ENCODE measurements at regions not wholly inside any gene's neighbourhood (a gene's known extent, or its start where the extent isn't known, plus 50 kb on each side); places are given as distances from the start of the nearest gene placed in this dataset.

DNA sequence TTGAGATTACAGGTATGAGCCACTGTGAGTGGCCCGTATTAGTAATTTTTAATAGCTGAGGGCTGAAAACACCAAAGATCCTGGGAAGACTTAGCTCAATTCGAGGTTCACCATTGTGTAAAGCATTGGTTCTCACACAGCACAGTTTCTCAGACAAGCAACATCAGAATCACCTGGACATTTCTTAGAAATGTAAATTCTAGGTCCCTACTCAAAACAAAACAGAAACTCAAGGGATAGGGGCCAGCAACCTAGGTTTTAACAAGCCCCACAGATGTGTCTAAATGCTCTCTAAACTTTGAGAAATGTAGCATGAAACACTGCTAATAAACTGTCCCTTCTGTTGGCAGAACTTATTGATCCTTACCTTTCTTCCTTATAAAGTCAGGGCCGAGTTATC is 681.2 kb downstream of the RNF144A start:
- Histone ChIP-seq H3K36me3 (ENCODE audit: insufficient read depth, low read length, poor library complexity, severe bottlenecking) (no peaks in the 10 kb centered on the region), H3K4me1 (ENCODE audit: insufficient read depth, low read length, poor library complexity, severe bottlenecking) (no peaks in the 10 kb centered on the region), H3K27ac (ENCODE audit: low read depth, low read length, poor library complexity, severe bottlenecking) (no peak overlapping the region), H3K9me3 (ENCODE audit: low read depth, low read length, poor library complexity, severe bottlenecking) (peaks cover 7% of the 10 kb centered on the region), H3K27me3 (replicated peaks; ENCODE audit: insufficient read depth, low read depth, low read length, poor library complexity) (no peaks in the 10 kb centered on the region), H3K4me3 (ENCODE audit: low read depth, low read length, poor library complexity, severe bottlenecking) (no peak overlapping the region)
- intact Hi-C loops (cut with micrococcal nuclease; ENCODE audit: unreplicated experiment), result no loop called here
- TF ChIP-seq, protein P1, sequence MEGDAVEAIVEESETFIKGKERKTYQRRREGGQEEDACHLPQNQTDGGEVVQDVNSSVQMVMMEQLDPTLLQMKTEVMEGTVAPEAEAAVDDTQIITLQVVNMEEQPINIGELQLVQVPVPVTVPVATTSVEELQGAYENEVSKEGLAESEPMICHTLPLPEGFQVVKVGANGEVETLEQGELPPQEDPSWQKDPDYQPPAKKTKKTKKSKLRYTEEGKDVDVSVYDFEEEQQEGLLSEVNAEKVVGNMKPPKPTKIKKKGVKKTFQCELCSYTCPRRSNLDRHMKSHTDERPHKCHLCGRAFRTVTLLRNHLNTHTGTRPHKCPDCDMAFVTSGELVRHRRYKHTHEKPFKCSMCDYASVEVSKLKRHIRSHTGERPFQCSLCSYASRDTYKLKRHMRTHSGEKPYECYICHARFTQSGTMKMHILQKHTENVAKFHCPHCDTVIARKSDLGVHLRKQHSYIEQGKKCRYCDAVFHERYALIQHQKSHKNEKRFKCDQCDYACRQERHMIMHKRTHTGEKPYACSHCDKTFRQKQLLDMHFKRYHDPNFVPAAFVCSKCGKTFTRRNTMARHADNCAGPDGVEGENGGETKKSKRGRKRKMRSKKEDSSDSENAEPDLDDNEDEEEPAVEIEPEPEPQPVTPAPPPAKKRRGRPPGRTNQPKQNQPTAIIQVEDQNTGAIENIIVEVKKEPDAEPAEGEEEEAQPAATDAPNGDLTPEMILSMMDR (conservative IDR thresholded peaks at IDR 0.05; ENCODE audit: low read depth, low read length), result no peak
- no peak for TF ChIP-seq EZH2 (IDR thresholded peaks at IDR 0.05; ENCODE audit: borderline replicate concordance, low read depth, low read length, poor library complexity, severe bottlenecking)
- ChIA-PET CTCF (no interaction called here), POLR2A (ENCODE audit: low non-redundant PET) (interaction anchor here (0.6 kb wide), 1 partner anchor 1330 kb away, joined by 3 read pairs; no protein-coding TSS in a partner anchor)
- BruUV-seq (replicated peaks), result no TSS peak
- no peak for DNase-seq (ENCODE audit: low spot score)

DNA sequence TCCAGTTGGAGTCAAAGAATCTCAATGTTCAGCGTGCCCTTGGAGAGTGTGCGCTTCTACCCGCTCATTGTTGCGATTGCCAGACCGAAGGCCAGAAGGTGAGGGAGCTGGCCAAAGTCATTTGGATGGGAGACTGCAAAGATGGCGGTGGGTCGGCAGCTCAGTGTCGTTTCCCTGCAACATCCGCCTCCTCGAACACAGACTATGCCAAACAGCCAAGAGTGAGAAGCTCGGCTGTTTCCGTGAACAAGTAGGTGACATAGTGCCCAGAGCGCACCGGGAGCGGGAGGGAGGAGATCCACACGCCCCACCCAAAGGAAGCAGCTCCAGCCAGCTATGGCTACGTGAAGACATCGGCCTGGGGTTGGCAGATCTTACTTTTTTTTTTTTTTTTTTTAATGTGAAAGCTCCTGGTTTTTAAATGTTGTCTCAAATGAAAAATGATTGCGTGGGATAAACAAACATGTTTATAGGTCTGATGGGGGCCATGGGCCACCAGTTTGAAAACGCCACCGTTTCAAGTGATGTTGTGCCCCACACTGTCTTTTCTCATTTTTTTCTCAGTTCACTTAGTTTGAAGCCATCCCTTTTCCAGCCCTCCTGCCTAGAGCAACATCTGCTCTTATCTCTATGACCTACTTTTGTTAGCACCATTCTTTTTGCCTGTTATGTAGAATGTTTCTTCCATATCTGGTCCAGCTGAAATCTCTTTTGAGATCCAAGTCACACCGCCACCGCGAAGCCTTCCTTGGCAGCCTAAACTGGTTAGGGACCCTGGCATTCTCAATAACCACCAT is 682.4 kb downstream of the RNF144A start:
- H3K4me1 ChIP-seq (ENCODE audit: insufficient read depth, low read length, poor library complexity, severe bottlenecking), result no peaks in the 10 kb centered on the region
- no peak for DNase-seq (ENCODE audit: low spot score)
- H3K4me3 ChIP-seq (ENCODE audit: low read depth, low read length, poor library complexity, severe bottlenecking), result no peak overlapping the region
- peaks cover 7% of the 10 kb centered on the region for H3K9me3 ChIP-seq (ENCODE audit: low read depth, low read length, poor library complexity, severe bottlenecking)
- intact Hi-C loops (cut with micrococcal nuclease; ENCODE audit: unreplicated experiment), result no loop called here
- no TSS peak for BruUV-seq (replicated peaks)
- no peak overlapping the region for H3K27ac ChIP-seq (ENCODE audit: low read depth, low read length, poor library complexity, severe bottlenecking)
- POLR2A ChIA-PET (ENCODE audit: low non-redundant PET), result no interaction called here
- no peaks in the 10 kb centered on the region for H3K36me3 ChIP-seq (ENCODE audit: insufficient read depth, low read length, poor library complexity, severe bottlenecking)
- no peaks in the 10 kb centered on the region for H3K27me3 ChIP-seq (replicated peaks; ENCODE audit: insufficient read depth, low read depth, low read length, poor library complexity)
- CTCF ChIA-PET, result no interaction called here
- TF ChIP-seq, protein P1 (conservative IDR thresholded peaks at IDR 0.05; ENCODE audit: low read depth, low read length), result no peak
- no peak for TF ChIP-seq EZH2 (IDR thresholded peaks at IDR 0.05; ENCODE audit: borderline replicate concordance, low read depth, low read length, poor library complexity, severe bottlenecking)

DNA sequence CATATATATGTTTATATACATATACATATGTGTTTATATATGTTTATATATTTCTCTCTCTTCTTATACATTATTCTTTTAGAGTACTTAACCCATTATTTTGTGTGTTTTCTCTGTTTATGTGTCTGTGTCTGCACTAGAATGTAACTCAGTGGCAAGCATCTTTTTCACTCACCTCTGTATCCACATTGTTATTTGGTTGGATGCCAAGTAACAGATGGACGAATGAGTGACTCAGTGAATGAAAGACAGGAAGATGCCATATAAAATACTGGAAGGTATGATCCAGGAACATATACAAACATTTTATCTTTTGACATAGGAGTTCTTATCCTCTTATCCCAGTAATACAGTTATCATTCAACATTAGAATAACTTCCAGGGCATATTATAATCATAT is 684.8 kb downstream of the RNF144A start:
- Histone ChIP-seq H3K36me3 (ENCODE audit: insufficient read depth, low read length, poor library complexity, severe bottlenecking) (no peaks in the 10 kb centered on the region), H3K4me1 (ENCODE audit: insufficient read depth, low read length, poor library complexity, severe bottlenecking) (no peaks in the 10 kb centered on the region), H3K4me3 (ENCODE audit: low read depth, low read length, poor library complexity, severe bottlenecking) (no peak overlapping the region), H3K27me3 (replicated peaks; ENCODE audit: insufficient read depth, low read depth, low read length, poor library complexity) (no peaks in the 10 kb centered on the region), H3K27ac (ENCODE audit: low read depth, low read length, poor library complexity, severe bottlenecking) (no peak overlapping the region), H3K9me3 (ENCODE audit: low read depth, low read length, poor library complexity, severe bottlenecking) (peaks cover 7% of the 10 kb centered on the region)
- intact Hi-C loops (cut with micrococcal nuclease; ENCODE audit: unreplicated experiment), result no loop called here
- ChIA-PET POLR2A (ENCODE audit: low non-redundant PET) (no interaction called here), CTCF (no interaction called here)
- DNase-seq (ENCODE audit: low spot score), result no peak
- no TSS peak for BruUV-seq (replicated peaks)
- TF ChIP-seq, protein P1 (conservative IDR thresholded peaks at IDR 0.05; ENCODE audit: low read depth, low read length), result no peak
- TF ChIP-seq EZH2 (IDR thresholded peaks at IDR 0.05; ENCODE audit: borderline replicate concordance, low read depth, low read length, poor library complexity, severe bottlenecking), result no peak
